SK-N-SH treated with all-trans-retinoic acid at 6 μM for 48 hours (cell line): ENCODE measurements at regions not wholly inside any gene's neighbourhood (a gene's known extent, or its start where the extent isn't known, plus 50 kb on each side); places are given as distances from the start of the nearest gene placed in this dataset.

Source experiments
- ATAC-seq: fragments of 200-7000 bp; cut with Tn5 transposase; 3 replicates; pipeline ENCODE4 v1.9.1; 2020; ENCODE audit warnings: mild to moderate bottlenecking, moderate library complexity
- ARNTL ChIP-seq: fragments of 450-650 bp; formaldehyde crosslinking; IDR thresholded peaks from 2 replicates; pipeline ENCODE4 v1.5.0; 2020; ENCODE audit warnings: low read depth, mild to moderate bottlenecking, moderate library complexity, borderline replicate concordance
- BACH2 ChIP-seq: fragments of 250-450 bp; sonication (Bioruptor Pico); IDR thresholded peaks from 2 replicates; pipeline ENCODE4 v1.9.0; 2021; ENCODE audit warnings: mild to moderate bottlenecking, borderline replicate concordance
- CREB5 ChIP-seq: fragments of 250-450 bp; sonication (Bioruptor Pico); IDR thresholded peaks from 2 replicates; pipeline ENCODE4 v1.5.1; 2020; ENCODE audit warnings: low read depth, mild to moderate bottlenecking, moderate library complexity
- CSDC2 ChIP-seq: fragments of 250-450 bp; sonication (Bioruptor Pico); IDR thresholded peaks from 2 replicates; pipeline ENCODE4 v1.5.0; 2020; ENCODE audit warnings: mild to moderate bottlenecking, moderate library complexity
- CSRNP3 ChIP-seq: fragments of 250-450 bp; sonication (Bioruptor Pico); IDR thresholded peaks from 2 replicates; pipeline ENCODE4 v1.5.1; 2021; ENCODE audit warnings: mild to moderate bottlenecking, moderate library complexity
- ESRRG ChIP-seq: fragments of 250-450 bp; sonication (Bioruptor Pico); IDR thresholded peaks from 2 replicates; pipeline ENCODE4 v1.6.1; 2021; ENCODE audit warnings: mild to moderate bottlenecking
- GLIS3 ChIP-seq: fragments of 250-450 bp; sonication (Bioruptor Pico); IDR thresholded peaks from 2 replicates; pipeline ENCODE4 v1.5.0; 2020; ENCODE audit warnings: mild to moderate bottlenecking, moderate library complexity
- ISL1 ChIP-seq: fragments of 250-450 bp; sonication (Bioruptor Pico); IDR thresholded peaks from 2 replicates; pipeline ENCODE4 v2.1.2; 2022; ENCODE audit warnings: mild to moderate bottlenecking, moderate library complexity
- OSR1 ChIP-seq: fragments of 250-450 bp; sonication (Bioruptor Pico); IDR thresholded peaks from 2 replicates; pipeline ENCODE4 v1.8.0; 2022; ENCODE audit warnings: moderate library complexity, mild to moderate bottlenecking, inconsistent platforms
- PATZ1 ChIP-seq: fragments of 250-450 bp; sonication (Bioruptor Pico); IDR thresholded peaks from 2 replicates; pipeline ENCODE4 v1.8.0; 2020; ENCODE audit warnings: mild to moderate bottlenecking, moderate library complexity, borderline replicate concordance
- POU6F1 ChIP-seq: fragments of 250-450 bp; sonication (Bioruptor Pico); IDR thresholded peaks from 2 replicates; pipeline ENCODE4 v1.8.0; 2021; ENCODE audit warnings: low read depth, mild to moderate bottlenecking, moderate library complexity, borderline replicate concordance
- PPARA ChIP-seq: fragments of 250-450 bp; sonication (Bioruptor Pico); IDR thresholded peaks from 2 replicates; pipeline ENCODE4 v1.5.0; 2020; ENCODE audit warnings: mild to moderate bottlenecking, borderline replicate concordance
- RARB ChIP-seq: fragments of 250-450 bp; sonication (Bioruptor Pico); IDR thresholded peaks from 2 replicates; pipeline ENCODE4 v1.8.0; 2021; ENCODE audit warnings: mild to moderate bottlenecking, moderate library complexity
- SNAI2 ChIP-seq: fragments of 250-450 bp; sonication (Bioruptor Pico); IDR thresholded peaks from 2 replicates; pipeline ENCODE4 v1.5.0; 2020; ENCODE audit warnings: mild to moderate bottlenecking, moderate library complexity
- TCF4 ChIP-seq: fragments of 250-450 bp; sonication (Bioruptor Pico); IDR thresholded peaks from 2 replicates; pipeline ENCODE4 v1.8.0; 2021; ENCODE audit warnings: mild to moderate bottlenecking, moderate library complexity, borderline replicate concordance
- TOX ChIP-seq: fragments of 250-450 bp; sonication (Bioruptor Pico); IDR thresholded peaks from 2 replicates; pipeline ENCODE4 v1.8.0; 2021; ENCODE audit warnings: mild to moderate bottlenecking, moderate library complexity, borderline replicate concordance
- ZC3H10 ChIP-seq: fragments of 250-450 bp; sonication (Bioruptor Pico); IDR thresholded peaks from 2 replicates; pipeline ENCODE4 v1.5.1; 2021; ENCODE audit warnings: mild to moderate bottlenecking, moderate library complexity
- ZFP3 ChIP-seq: fragments of 250-450 bp; sonication (Bioruptor Pico); IDR thresholded peaks from 2 replicates; pipeline ENCODE4 v1.5.0; 2020; ENCODE audit warnings: mild to moderate bottlenecking, moderate library complexity
- ZFP30 ChIP-seq: fragments of 450-650 bp; formaldehyde crosslinking; IDR thresholded peaks from 2 replicates; pipeline ENCODE4 v1.5.0; 2022; ENCODE audit warnings: mild to moderate bottlenecking, moderate library complexity
- ZNF565 ChIP-seq: fragments of 450-650 bp; formaldehyde crosslinking; conservative IDR thresholded peaks from 2 replicates; pipeline ENCODE4 v1.5.0; 2020; ENCODE audit warnings: low read depth, mild to moderate bottlenecking, moderate library complexity
- ZNF70 ChIP-seq: fragments of 450-650 bp; formaldehyde crosslinking; IDR thresholded peaks from 2 replicates; pipeline ENCODE4 v1.5.0; 2020; ENCODE audit warnings: mild to moderate bottlenecking, moderate library complexity
- ZNF8 ChIP-seq: fragments of 450-650 bp; formaldehyde crosslinking; IDR thresholded peaks from 2 replicates; pipeline ENCODE4 v1.5.0; 2020; ENCODE audit warnings: mild to moderate bottlenecking, moderate library complexity

- TF ChIP-seq ZNF8 (CRISPR knock-in tag), result no peak
- TF ChIP-seq ARNTL (CRISPR knock-in tag), result no peak
- no peak for TF ChIP-seq TCF4 (CRISPR knock-in tag)
- TF ChIP-seq RARB, result no peak
- no peak for TF ChIP-seq PPARA (CRISPR knock-in tag)
- no peak for TF ChIP-seq TOX (CRISPR knock-in tag)
- TF ChIP-seq SNAI2 (CRISPR knock-in tag), result no peak
- TF ChIP-seq PATZ1 (CRISPR knock-in tag), result no peak
- no peak for TF ChIP-seq CSRNP3
- TF ChIP-seq GLIS3 (CRISPR knock-in tag), result no peak
- TF ChIP-seq ZFP3, result no peak
- no peak for TF ChIP-seq ZNF70
- no peak for TF ChIP-seq ZFP30
- TF ChIP-seq ISL1 (CRISPR knock-in tag), result no peak
- TF ChIP-seq CSDC2, result no peak
- no peak for TF ChIP-seq OSR1 (CRISPR knock-in tag)
- TF ChIP-seq ESRRG, result no peak
- TF ChIP-seq CREB5 (CRISPR knock-in tag), result no peak
- no peak for TF ChIP-seq ZC3H10 (CRISPR knock-in tag)
- TF ChIP-seq POU6F1, result no peak
- ATAC-seq, result no peak
These were observed 833.1 kb upstream of the SEL1L start for GRCh38 chr14:82366803-82367202.

GRCh38 chr14:82379291-82379690, 845.6 kb upstream of the SEL1L start:
- no peak for ATAC-seq
- TF ChIP-seq ZNF8 (CRISPR knock-in tag), result no peak
- no peak for TF ChIP-seq SNAI2 (CRISPR knock-in tag)
- no peak for TF ChIP-seq ZFP30
- TF ChIP-seq ZNF70, result no peak
- TF ChIP-seq ISL1 (CRISPR knock-in tag), result no peak
- no peak for TF ChIP-seq TCF4 (CRISPR knock-in tag)
- no peak for TF ChIP-seq ZC3H10 (CRISPR knock-in tag)

GRCh38 chr14:82385048-82385447, 851.4 kb upstream of the SEL1L start:
- TF ChIP-seq SNAI2 (CRISPR knock-in tag) (no peak), ESRRG (no peak), POU6F1 (no peak), ZC3H10 (CRISPR knock-in tag) (no peak), CSRNP3 (no peak), CSDC2 (no peak), GLIS3 (CRISPR knock-in tag) (no peak), CREB5 (CRISPR knock-in tag) (no peak), TCF4 (CRISPR knock-in tag) (no peak), ZNF8 (CRISPR knock-in tag) (no peak), OSR1 (CRISPR knock-in tag) (no peak), ZNF565 (CRISPR knock-in tag) (no peak), PPARA (CRISPR knock-in tag) (no peak), ZFP30 (no peak), PATZ1 (CRISPR knock-in tag) (no peak), ARNTL (CRISPR knock-in tag) (no peak), BACH2 (no peak)
- ATAC-seq, result no peak
